ENCODE measurements at regions not wholly inside any gene's neighbourhood (a gene's known extent, or its start where the extent isn't known, plus 50 kb on each side); places are given as distances from the start of the nearest gene placed in this dataset.

- FAIRE-seq, result no peak
- Histone ChIP-seq H3K9ac (ENCODE audit: control insufficient read depth, extremely low read depth, insufficient read depth, low read length) (no peak overlapping the region), H3K9me1 (ENCODE audit: control insufficient read depth, extremely low read depth, insufficient read depth, low read length) (no peaks in the 10 kb centered on the region), H3K9me3 (ENCODE audit: control insufficient read depth, low read depth, low read length) (no peaks in the 10 kb centered on the region), H4K20me1 (ENCODE audit: control insufficient read depth, extremely low read depth, insufficient read depth, low read length) (no peaks in the 10 kb centered on the region), H3K27me3 (ENCODE audit: control insufficient read depth, extremely low read depth, insufficient read depth, low read length) (no peaks in the 10 kb centered on the region), H3K36me3 (ENCODE audit: control insufficient read depth in 2 of 2, extremely low read depth in 1 of 2, insufficient read depth in 2 of 2, low read length in 2 of 2) (no peaks in the 10 kb centered on the region), H3K4me1 (ENCODE audit: control insufficient read depth, extremely low read depth, insufficient read depth, low read length) (peaks cover 8% of the 10 kb centered on the region), H3K4me2 (ENCODE audit: control insufficient read depth, extremely low read depth, insufficient read depth, low read depth, low read length) (no peak overlapping the region), H2AFZ (ENCODE audit: control insufficient read depth, low read length) (peak overlapping the region; percentile 59), H3K4me3 (ENCODE audit: control insufficient read depth in 2 of 3, extremely low read depth in 1 of 3, insufficient read depth in 2 of 3, low read depth in 1 of 3, low read length in 3 of 3) (no peak overlapping the region), H3K27ac (ENCODE audit: control insufficient read depth, insufficient read depth, low read length) (no peak overlapping the region), H3K79me2 (ENCODE audit: control insufficient read depth, insufficient read depth, low read length) (no peaks in the 10 kb centered on the region)
- dilution Hi-C loops (cut with MboI; ENCODE audit: extremely low pct_ligation_motif_present, low sequenced_read_pairs), result no loop called here
- no peak for DNase-seq (ENCODE audit: low read depth, low spot score)
- TF ChIP-seq CTCF (optimal IDR thresholded peaks at IDR 0.05 in 1 of 3, IDR thresholded peaks at IDR 0.05 in 1 of 3, conservative IDR thresholded peaks at IDR 0.05 in 1 of 3; ENCODE audit: extremely low read depth in 1 of 3, insufficient read depth in 2 of 3, low read length in 3 of 3) (no peak), EZH2 (IDR thresholded peaks at IDR 0.05; ENCODE audit: low read length) (no peak)
Measured at GRCh38 chr10:42961796-42962109, 115.1 kb upstream of the RET start.

DNA sequence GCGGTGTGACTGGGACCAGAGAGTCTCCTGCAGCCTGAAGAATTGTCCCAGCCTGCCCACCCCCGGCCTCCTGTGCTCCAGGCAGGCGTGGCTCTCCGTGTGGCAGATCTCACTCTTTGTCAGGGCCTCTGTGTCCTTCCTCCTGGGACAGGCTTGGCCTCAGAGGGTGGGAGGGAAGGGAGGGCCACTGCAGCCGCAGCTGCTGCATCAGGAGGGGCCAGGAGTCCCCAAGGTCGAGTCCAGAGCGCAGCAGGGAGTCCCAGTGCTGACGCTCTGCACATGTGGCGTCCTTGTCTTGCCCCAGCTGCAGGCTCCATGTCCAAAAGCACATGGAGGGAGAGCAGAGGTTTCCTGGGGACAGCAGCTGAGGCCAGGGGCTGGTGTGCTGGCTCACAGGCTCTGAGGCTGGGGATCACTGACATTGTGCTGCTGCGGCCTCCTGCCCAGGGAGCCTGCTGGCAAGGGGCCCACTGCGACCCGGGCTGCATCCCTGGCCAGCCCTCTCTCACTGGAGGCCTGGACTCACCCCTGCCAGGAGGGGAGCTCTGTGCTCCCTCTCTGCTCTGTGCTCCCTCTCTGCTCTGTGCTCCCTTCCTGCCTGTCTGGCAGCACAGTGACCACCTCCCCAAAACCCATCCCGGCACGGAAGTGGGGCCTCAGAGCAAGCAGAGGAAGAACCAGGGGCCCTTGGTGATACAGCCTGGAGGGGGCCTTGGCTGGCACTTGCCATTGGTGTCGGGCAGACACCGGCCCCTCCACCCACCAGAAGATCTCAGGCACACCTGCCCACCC lies 114.6 kb upstream of the RET start:
- no peak for FAIRE-seq
- H3K27ac ChIP-seq (ENCODE audit: control insufficient read depth, insufficient read depth, low read length), result no peak overlapping the region
- H3K4me3 ChIP-seq (ENCODE audit: control insufficient read depth in 2 of 3, extremely low read depth in 1 of 3, insufficient read depth in 2 of 3, low read depth in 1 of 3, low read length in 3 of 3), result no peak overlapping the region
- dilution Hi-C loops (cut with MboI; ENCODE audit: extremely low pct_ligation_motif_present, low sequenced_read_pairs), result no loop called here
- H3K4me2 ChIP-seq (ENCODE audit: control insufficient read depth, extremely low read depth, insufficient read depth, low read depth, low read length), result no peak overlapping the region
- no peak for TF ChIP-seq EZH2 (IDR thresholded peaks at IDR 0.05; ENCODE audit: low read length)
- no peak for TF ChIP-seq CTCF (optimal IDR thresholded peaks at IDR 0.05 in 1 of 3, IDR thresholded peaks at IDR 0.05 in 1 of 3, conservative IDR thresholded peaks at IDR 0.05 in 1 of 3; ENCODE audit: extremely low read depth in 1 of 3, insufficient read depth in 2 of 3, low read length in 3 of 3)
- H3K27me3 ChIP-seq (ENCODE audit: control insufficient read depth, extremely low read depth, insufficient read depth, low read length), result no peaks in the 10 kb centered on the region
- no peaks in the 10 kb centered on the region for H3K9me1 ChIP-seq (ENCODE audit: control insufficient read depth, extremely low read depth, insufficient read depth, low read length)
- H3K9ac ChIP-seq (ENCODE audit: control insufficient read depth, extremely low read depth, insufficient read depth, low read length), result no peak overlapping the region
- H3K79me2 ChIP-seq (ENCODE audit: control insufficient read depth, insufficient read depth, low read length), result no peaks in the 10 kb centered on the region
- H3K4me1 ChIP-seq (ENCODE audit: control insufficient read depth, extremely low read depth, insufficient read depth, low read length), result peaks cover 8% of the 10 kb centered on the region
- peak overlapping the region; percentile 59 for H2AFZ ChIP-seq (ENCODE audit: control insufficient read depth, low read length)
- DNase-seq (ENCODE audit: low read depth, low spot score), result no peak
- no peaks in the 10 kb centered on the region for H3K36me3 ChIP-seq (ENCODE audit: control insufficient read depth in 2 of 2, extremely low read depth in 1 of 2, insufficient read depth in 2 of 2, low read length in 2 of 2)
- no peaks in the 10 kb centered on the region for H4K20me1 ChIP-seq (ENCODE audit: control insufficient read depth, extremely low read depth, insufficient read depth, low read length)
- H3K9me3 ChIP-seq (ENCODE audit: control insufficient read depth, low read depth, low read length), result no peaks in the 10 kb centered on the region
